PC-9 (cell line): ENCODE measurements at regions not wholly inside any gene's neighbourhood (a gene's known extent, or its start where the extent isn't known, plus 50 kb on each side); places are given as distances from the start of the nearest gene placed in this dataset.

Source experiments
- BruUV-seq: library from RNA; stranded (reverse); fragments of 400-500 nt; replicated peaks from 2 replicates; lab custom pipeline; 2021; lab: Mats Ljungman, UMichigan
- CTCF ChIA-PET: fragments of 300-600 bp; sonication (Branson Sonifier 250); formaldehyde crosslinking; loops from one replicate; lab custom pipeline; 2022; ENCODE audit warnings: antibody characterized with exemption; lab: Charles Lee
- POLR2A ChIA-PET: fragments of 300-600 bp; sonication (Branson Sonifier 250); formaldehyde crosslinking; loops from one replicate; lab custom pipeline; 2022; ENCODE audit warnings: antibody characterized with exemption; ENCODE audit not compliant: unreplicated experiment; lab: Charles Lee
- DNase-seq, 2 experiments: peaks; one replicate each; pipeline versions ENCODE4 v3.0.0 to v3.0.0-alpha.2; 2015 to 2022; ENCODE audit warnings: mixed read lengths in 1 of 2
- H2AFZ ChIP-seq: fragments of 200-600 bp; sonication (generic); 2 replicates; pipeline ENCODE4 v1.8.1; 2017; ENCODE audit warnings: antibody characterized with exemption
- H3F3A ChIP-seq: fragments of 200-600 bp; sonication (generic); 2 replicates; pipeline ENCODE4 v1.8.1; 2017; ENCODE audit warnings: antibody characterized with exemption, mild to moderate bottlenecking, low read depth; ENCODE audit not compliant: insufficient read depth
- H3K27ac ChIP-seq: fragments of 200-600 bp; sonication (generic); 2 replicates; pipeline ENCODE4 v1.6.1; 2016; ENCODE audit warnings: mixed run types
- H3K27me3 ChIP-seq: fragments of 200-600 bp; sonication (generic); 2 replicates; pipeline ENCODE4 v1.6.1; 2016; ENCODE audit warnings: low read depth, mixed run types; ENCODE audit not compliant: insufficient read depth
- H3K36me3 ChIP-seq: fragments of 200-600 bp; sonication (generic); 2 replicates; pipeline ENCODE4 v1.6.1; 2016; ENCODE audit warnings: low read depth, mixed run types
- H3K4me1 ChIP-seq: fragments of 200-600 bp; sonication (generic); replicated peaks from 2 replicates; pipeline ENCODE4 v1.6.1; 2016; ENCODE audit warnings: mixed run types; ENCODE audit not compliant: insufficient read depth
- H3K4me2 ChIP-seq: fragments of 200-600 bp; sonication (generic); 2 replicates; pipeline ENCODE4 v1.6.1; 2017; ENCODE audit warnings: mixed run types
- H3K4me3 ChIP-seq: fragments of 200-600 bp; sonication (generic); 2 replicates; pipeline ENCODE4 v1.6.1; 2016; ENCODE audit warnings: mixed run types
- H3K79me2 ChIP-seq: fragments of 200-600 bp; sonication (generic); 2 replicates; pipeline ENCODE4 v1.6.1; 2017; ENCODE audit warnings: low read depth, mixed run types
- H3K9me2 ChIP-seq: fragments of 200-600 bp; sonication (generic); 2 replicates; pipeline ENCODE4 v1.8.1; 2017; ENCODE audit warnings: mild to moderate bottlenecking; ENCODE audit not compliant: insufficient read depth
- H3K9me3 ChIP-seq: fragments of 200-600 bp; sonication (generic); 2 replicates; pipeline ENCODE4 v1.8.1; 2016; ENCODE audit warnings: low read depth; ENCODE audit not compliant: insufficient read depth
- H4K20me1 ChIP-seq: fragments of 200-600 bp; sonication (generic); 2 replicates; pipeline ENCODE4 v1.8.1; 2017; ENCODE audit not compliant: insufficient read depth
- CTCF ChIP-seq: fragments of 200-600 bp; sonication (generic); conservative IDR thresholded peaks from 2 replicates; pipeline ENCODE4 v1.6.1; 2017; ENCODE audit warnings: mixed run types, antibody characterized with exemption, mild to moderate bottlenecking, moderate library complexity
- EZH2 ChIP-seq: fragments of 200-600 bp; sonication (generic); IDR thresholded peaks from 2 replicates; pipeline ENCODE4 v1.8.0; 2017; ENCODE audit warnings: antibody characterized with exemption, low read depth
- intact Hi-C: fragments of 100-400 bp; cut with micrococcal nuclease; formaldehyde crosslinking; loops from one replicate; pipeline ENCODE4 v1.10.0; 2022; ENCODE audit not compliant: unreplicated experiment

DNA sequence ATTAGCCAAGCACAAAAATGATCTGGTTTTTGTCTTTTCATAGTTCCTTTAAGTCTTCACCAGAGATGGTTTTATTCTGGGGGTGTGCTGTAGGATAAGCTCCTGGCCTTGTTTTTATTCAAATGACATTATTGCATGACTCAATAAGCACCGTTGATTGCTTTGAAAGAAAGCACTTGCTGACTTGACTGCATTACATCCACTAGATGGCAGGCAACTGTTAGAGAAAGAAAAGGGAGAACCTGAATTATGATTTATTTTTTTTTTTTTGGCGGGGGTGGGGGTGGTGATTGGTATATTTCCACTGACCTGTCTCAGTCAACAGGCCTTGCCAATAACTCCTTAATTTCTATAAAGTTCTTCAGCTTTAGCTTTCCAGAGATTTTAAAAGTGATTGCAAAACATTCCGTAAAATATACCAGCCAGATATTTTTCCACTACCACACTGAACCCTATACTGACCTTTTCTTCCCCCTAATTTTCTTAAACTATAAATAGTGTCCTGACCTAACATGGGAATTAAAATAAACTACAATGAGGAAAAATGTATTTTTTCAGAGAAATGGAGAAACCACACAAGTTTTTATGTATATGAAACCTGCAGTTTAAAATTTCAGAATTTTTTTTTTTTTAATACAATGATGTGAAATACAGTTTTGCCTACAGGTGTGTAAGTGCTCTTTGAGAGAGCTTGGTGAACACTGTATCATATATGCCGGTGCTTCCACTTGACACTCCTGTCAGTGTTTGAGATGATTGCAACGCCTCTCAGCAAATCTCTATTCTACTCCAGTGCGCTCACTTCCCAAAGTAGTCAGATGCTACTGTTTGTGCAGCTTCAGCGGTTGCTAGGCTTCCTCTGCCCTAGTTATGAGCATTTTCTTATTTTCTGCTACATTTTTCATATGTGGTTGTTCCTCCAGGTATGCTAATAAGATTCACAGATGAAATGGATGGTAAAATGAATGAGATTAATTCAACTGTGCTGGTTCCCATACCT is 274.3 kb downstream of the CD109 start:
- Histone ChIP-seq H3K9me2 (no peaks in the 10 kb centered on the region), H3K27ac (no peak overlapping the region), H3F3A (no peaks in the 10 kb centered on the region), H4K20me1 (no peaks in the 10 kb centered on the region), H3K4me2 (0 out of 2 replicates have a peak overlapping the region, but pooled peaks have one; percentile 9), H3K9me3 (no peaks in the 10 kb centered on the region), H3K27me3 (no peaks in the 10 kb centered on the region), H3K79me2 (no peaks in the 10 kb centered on the region), H3K4me3 (no peak overlapping the region), H3K36me3 (no peaks in the 10 kb centered on the region), H2AFZ (peak overlapping the region; percentile 58), H3K4me1 (peaks cover 5% of the 10 kb centered on the region; the same call in 1 of the 2 replicates)
- TF ChIP-seq EZH2 (no peak), CTCF (peak; percentile 88)
- BruUV-seq: no TSS peak
- CTCF ChIA-PET: no interaction called here
- DNase-seq: peak in 1 of 2 experiments; percentile 56
- intact Hi-C loops: loop anchor here (1.0 to 5.0 kb wide), 2 partner anchors 113 to 1239 kb away; no protein-coding TSS in a partner anchor
- POLR2A ChIA-PET: no interaction called here

GRCh38 chr6:73968221-73968757 is 272.3 kb downstream of the CD109 start:
- Histone ChIP-seq H3F3A (no peaks in the 10 kb centered on the region), H3K9me2 (no peaks in the 10 kb centered on the region), H3K27me3 (no peaks in the 10 kb centered on the region), H2AFZ (no peak overlapping the region), H3K9me3 (no peaks in the 10 kb centered on the region), H3K4me2 (no peak overlapping the region), H3K4me1 (peaks cover 5% of the 10 kb centered on the region; the same call in 1 of the 2 replicates), H4K20me1 (no peaks in the 10 kb centered on the region), H3K27ac (no peak overlapping the region), H3K36me3 (no peaks in the 10 kb centered on the region), H3K4me3 (no peak overlapping the region), H3K79me2 (no peaks in the 10 kb centered on the region)
- POLR2A ChIA-PET: no interaction called here
- CTCF ChIA-PET: no interaction called here
- TF ChIP-seq EZH2: no peak
- TF ChIP-seq CTCF: no peak
- no TSS peak for BruUV-seq
- intact Hi-C loops: loop anchor here (5.0 kb wide), 1 partner anchor 111 kb away; no protein-coding TSS in a partner anchor
- no peak for DNase-seq

- TF ChIP-seq EZH2 (no peak), CTCF (no peak)
- intact Hi-C loops: loop anchor here (5.0 kb wide), 1 partner anchor 108 kb away; no protein-coding TSS in a partner anchor
- Histone ChIP-seq H3K4me1 (peaks cover 5% of the 10 kb centered on the region; the same call in 1 of the 2 replicates), H3F3A (no peaks in the 10 kb centered on the region), H3K36me3 (no peaks in the 10 kb centered on the region), H2AFZ (no peak overlapping the region), H3K9me3 (no peaks in the 10 kb centered on the region), H3K4me3 (no peak overlapping the region), H4K20me1 (no peaks in the 10 kb centered on the region), H3K9me2 (no peaks in the 10 kb centered on the region), H3K79me2 (no peaks in the 10 kb centered on the region), H3K4me2 (no peak overlapping the region), H3K27me3 (no peaks in the 10 kb centered on the region), H3K27ac (no peak overlapping the region)
- BruUV-seq: no TSS peak
- POLR2A ChIA-PET: no interaction called here
- DNase-seq: no peak
- CTCF ChIA-PET: no interaction called here
Measured at GRCh38 chr6:73965539-73966029, 269.6 kb downstream of the CD109 start.
